ENCODE measurements at regions not wholly inside any gene's neighbourhood (a gene's known extent, or its start where the extent isn't known, plus 50 kb on each side); places are given as distances from the start of the nearest gene placed in this dataset.

GRCh38 chr7:16114633-16115032 is 306.7 kb downstream of the CRPPA start:
- Histone ChIP-seq H2AK9ac (replicated peaks; ENCODE audit: low read depth, low read length, poor library complexity) (no peak overlapping the region), H2AFZ (replicated peaks; ENCODE audit: low read length, poor library complexity) (no peak overlapping the region), H3K27me3 (ENCODE audit: control insufficient read depth, insufficient read depth, low read length) (no peaks in the 10 kb centered on the region), H2BK15ac (ENCODE audit: low read depth, low read length) (no peak overlapping the region), H3K18ac (ENCODE audit: low read depth, low read length) (no peak overlapping the region), H3K9ac (ENCODE audit: low read depth, low read length) (no peak overlapping the region), H4K5ac (ENCODE audit: low read depth, low read length) (no peak overlapping the region), H4K20me1 (ENCODE audit: insufficient read depth, low read length) (no peaks in the 10 kb centered on the region), H3K79me1 (ENCODE audit: low read depth in 1 of 2, low read length in 2 of 2) (no peaks in the 10 kb centered on the region), H2BK120ac (ENCODE audit: low read depth, low read length) (no peak overlapping the region), H3K4me1 (ENCODE audit: control insufficient read depth, insufficient read depth, low read length) (no peaks in the 10 kb centered on the region), H3K4me3 (ENCODE audit: insufficient read depth, low read depth, low read length) (no peak overlapping the region), H3K36me3 (ENCODE audit: control insufficient read depth, insufficient read depth, low read length) (no peaks in the 10 kb centered on the region), H2BK20ac (ENCODE audit: low read depth, low read length) (no peak overlapping the region), H3K4ac (ENCODE audit: low read depth, low read length) (no peak overlapping the region), H2AK5ac (ENCODE audit: low read depth, low read length) (no peak overlapping the region), H3K4me2 (ENCODE audit: low read depth, low read length) (no peak overlapping the region), H3K56ac (ENCODE audit: extremely low read depth, insufficient read depth, low read length) (no peak overlapping the region), H4K8ac (ENCODE audit: low read depth in 2 of 2, low read length in 2 of 2) (no peak overlapping the region), H3K9me1 (ENCODE audit: insufficient read depth, low read length) (no peaks in the 10 kb centered on the region), H3K27ac (ENCODE audit: insufficient read depth, low read length) (no peak overlapping the region), H4K91ac (ENCODE audit: insufficient read depth, low read depth, low read length) (no peak overlapping the region), H3K14ac (replicated peaks; ENCODE audit: low read depth, low read length) (no peak overlapping the region), H3K9me3 (ENCODE audit: control insufficient read depth, insufficient read depth, low read length) (no peaks in the 10 kb centered on the region), H3K23ac (ENCODE audit: low read depth, low read length) (no peak overlapping the region), H2BK5ac (ENCODE audit: low read depth, low read length, poor library complexity, severe bottlenecking) (no peak overlapping the region)
- in situ Hi-C loops (cut with MboI; ENCODE audit: low sequenced_read_pairs), result loop anchor here (5.0 to 25.0 kb wide), 2 partner anchors 453 to 798 kb away; no protein-coding TSS in a partner anchor
- BruUV-seq (replicated peaks), result no TSS peak
- CTCF ChIA-PET, result interaction anchor here (1.0 kb wide), 1 partner anchor 16 kb away, joined by 3 read pairs; no protein-coding TSS in a partner anchor
- WGBS, 2 experiments (ENCODE audit: extremely low coverage in 2 of 2, insufficient read length in 1 of 2), result no CpG with 5 or more reads among the region's 1 CpG
- DNase-seq (peak; percentile 59), ATAC-seq (ENCODE audit: low read depth) (peak; percentile 70; the same call in 1 of the 2 replicates)
- POLR2A ChIA-PET (ENCODE audit: unreplicated experiment), result no interaction called here
- dilution Hi-C loops (cut with HindIII; ENCODE audit: low sequenced_read_pairs, unreplicated experiment), result no loop called here
- no peak for TF ChIP-seq ELK1 (IDR thresholded peaks at IDR 0.05; ENCODE audit: borderline replicate concordance, low read depth, low read length)
- no peak for TF ChIP-seq BHLHE40 (IDR thresholded peaks at IDR 0.05; ENCODE audit: low read depth, low read length)
- TF ChIP-seq CTCF (conservative IDR thresholded peaks at IDR 0.05; ENCODE audit: low read depth, low read length), result peak; percentile 66
- TF ChIP-seq CEBPB (IDR thresholded peaks at IDR 0.05; ENCODE audit: low read depth, low read length), result no peak
- no peak for TF ChIP-seq MXI1 (IDR thresholded peaks at IDR 0.05; ENCODE audit: borderline replicate concordance, low read depth, low read length)
- TF ChIP-seq MAZ (IDR thresholded peaks at IDR 0.05; ENCODE audit: borderline replicate concordance, low read depth, low read length), result no peak
- peak; percentile 60 for TF ChIP-seq SMC3 (IDR thresholded peaks at IDR 0.05; ENCODE audit: low read depth, low read length)
- no peak for TF ChIP-seq RFX5 (IDR thresholded peaks at IDR 0.05; ENCODE audit: low read depth, low read length)
- no peak for TF ChIP-seq FOS (IDR thresholded peaks at IDR 0.05; ENCODE audit: low read depth, low read length)
- no peak for TF ChIP-seq MAFK (IDR thresholded peaks at IDR 0.05; ENCODE audit: low read depth, low read length)
- TF ChIP-seq RCOR1 (IDR thresholded peaks at IDR 0.05; ENCODE audit: insufficient replicate concordance, low read length), result no peak
- no peak for TF ChIP-seq CHD1 (IDR thresholded peaks at IDR 0.05; ENCODE audit: low read depth, low read length)
- peak; percentile 76 for TF ChIP-seq RAD21 (IDR thresholded peaks at IDR 0.05; ENCODE audit: low read length)
- no peak for TF ChIP-seq POLR2A (IDR thresholded peaks at IDR 0.05; ENCODE audit: low read depth, low read length)
- TF ChIP-seq, protein P1, sequence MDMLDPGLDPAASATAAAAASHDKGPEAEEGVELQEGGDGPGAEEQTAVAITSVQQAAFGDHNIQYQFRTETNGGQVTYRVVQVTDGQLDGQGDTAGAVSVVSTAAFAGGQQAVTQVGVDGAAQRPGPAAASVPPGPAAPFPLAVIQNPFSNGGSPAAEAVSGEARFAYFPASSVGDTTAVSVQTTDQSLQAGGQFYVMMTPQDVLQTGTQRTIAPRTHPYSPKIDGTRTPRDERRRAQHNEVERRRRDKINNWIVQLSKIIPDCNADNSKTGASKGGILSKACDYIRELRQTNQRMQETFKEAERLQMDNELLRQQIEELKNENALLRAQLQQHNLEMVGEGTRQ (IDR thresholded peaks at IDR 0.05; ENCODE audit: low read depth, low read length), result no peak
- intact Hi-C loops (cut with micrococcal nuclease), result loop anchor here (1.0 kb wide), 1 partner anchor 451 kb away; no protein-coding TSS in a partner anchor
